ENCODE measurements at regions not wholly inside any gene's neighbourhood (a gene's known extent, or its start where the extent isn't known, plus 50 kb on each side); places are given as distances from the start of the nearest gene placed in this dataset.

DNA sequence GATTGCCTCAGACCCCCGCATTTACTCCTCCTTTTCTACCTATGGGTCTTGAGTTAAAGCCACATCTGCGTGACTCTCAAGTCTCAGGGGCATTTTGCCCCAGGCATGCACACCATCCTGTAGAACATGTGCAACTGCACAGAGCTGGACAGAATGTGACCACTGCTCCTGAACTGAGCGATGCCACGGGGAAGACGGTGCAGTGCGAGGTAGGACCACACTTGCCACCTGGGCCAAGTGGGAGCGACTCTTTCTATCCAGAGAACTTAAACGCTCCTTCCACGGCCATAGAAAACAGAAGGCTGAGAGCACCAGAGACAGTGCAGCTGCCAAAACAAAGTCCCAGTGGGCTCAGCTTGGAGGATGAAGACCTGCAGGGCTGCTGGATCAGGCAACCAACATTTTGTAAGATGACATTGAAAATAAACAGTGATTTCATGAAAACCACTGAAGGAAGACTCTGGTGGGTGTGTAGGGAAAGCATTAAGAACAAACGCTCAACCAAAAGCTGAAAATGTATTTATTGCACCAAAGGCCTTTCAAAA, 149.0 kb upstream of the HDAC4 start:
- H4K20me1 ChIP-seq (ENCODE audit: control insufficient read depth, insufficient read depth) = no peaks in the 10 kb centered on the region
- no peak overlapping the region for H3K4me2 ChIP-seq (ENCODE audit: control insufficient read depth, insufficient read depth)
- ChIA-PET POLR2A (no interaction called here), CTCF (no interaction called here), RAD21 (ENCODE audit: unreplicated experiment) (no interaction called here), SMC1A (ENCODE audit: uncharacterized antibody, unreplicated experiment) (no interaction called here)
- FAIRE-seq = no peak
- no peaks in the 10 kb centered on the region for H3K36me3 ChIP-seq (ENCODE audit: control insufficient read depth in 2 of 2, insufficient read depth in 2 of 2, low read length in 1 of 2)
- 26% methylated on average over 10 of the region's 10 CpGs for WGBS (ENCODE audit: insufficient coverage, insufficient replicate concordance, low lambda C conversion rate, missing lambda C conversion rate)
- in situ Hi-C loops (cut with MboI) (no loop called here), intact Hi-C loops (cut with micrococcal nuclease; ENCODE audit: unreplicated experiment) (no loop called here)
- no peak overlapping the region for H3K4me3 ChIP-seq
- BruUV-seq (replicated peaks) = no TSS peak
- H3K27ac ChIP-seq (ENCODE audit: control insufficient read depth, insufficient read depth) = no peak overlapping the region
- H3K4me1 ChIP-seq (ENCODE audit: control insufficient read depth, insufficient read depth, low read length) = no peaks in the 10 kb centered on the region
- TF ChIP-seq ZNF592 (IDR thresholded peaks at IDR 0.05) = no peak
- TF ChIP-seq, protein P1, sequence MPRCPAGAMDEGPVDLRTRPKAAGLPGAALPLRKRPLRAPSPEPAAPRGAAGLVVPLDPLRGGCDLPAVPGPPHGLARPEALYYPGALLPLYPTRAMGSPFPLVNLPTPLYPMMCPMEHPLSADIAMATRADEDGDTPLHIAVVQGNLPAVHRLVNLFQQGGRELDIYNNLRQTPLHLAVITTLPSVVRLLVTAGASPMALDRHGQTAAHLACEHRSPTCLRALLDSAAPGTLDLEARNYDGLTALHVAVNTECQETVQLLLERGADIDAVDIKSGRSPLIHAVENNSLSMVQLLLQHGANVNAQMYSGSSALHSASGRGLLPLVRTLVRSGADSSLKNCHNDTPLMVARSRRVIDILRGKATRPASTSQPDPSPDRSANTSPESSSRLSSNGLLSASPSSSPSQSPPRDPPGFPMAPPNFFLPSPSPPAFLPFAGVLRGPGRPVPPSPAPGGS (IDR thresholded peaks at IDR 0.05; ENCODE audit: borderline replicate concordance, insufficient read depth, low read depth, low read length, poor library complexity, severe bottlenecking) = no peak
- no peak for TF ChIP-seq BHLHE40 (IDR thresholded peaks at IDR 0.05; ENCODE audit: borderline replicate concordance in 1 of 2, low read depth in 2 of 2, low read length in 1 of 2)
- no peak for TF ChIP-seq ZNF207 (IDR thresholded peaks at IDR 0.05; ENCODE audit: borderline replicate concordance)
- TF ChIP-seq MLLT1 (IDR thresholded peaks at IDR 0.05) = no peak
- no peak for TF ChIP-seq KLF5 (IDR thresholded peaks at IDR 0.05; ENCODE audit: partially characterized antibody)
- H3K79me2 ChIP-seq (ENCODE audit: control insufficient read depth, insufficient read depth, low read length) = no peaks in the 10 kb centered on the region
- ATAC-seq = no peak
- no peak overlapping the region for H2AFZ ChIP-seq (ENCODE audit: control insufficient read depth, low read depth, low read length)
- no peak for DNase-seq (ENCODE audit: low read depth, low spot score)
- H3K27me3 ChIP-seq (replicated peaks in 1 of 2; ENCODE audit: control insufficient read depth in 2 of 2, insufficient read depth in 2 of 2, low read length in 1 of 2) = no peaks in the 10 kb centered on the region; a peak in 3 of 4 replicates
- H3K9me3 ChIP-seq (replicated peaks; ENCODE audit: control insufficient read depth, insufficient read depth, low read length) = no peaks in the 10 kb centered on the region; the same call in 2 of the 3 replicates
- H3K9ac ChIP-seq (ENCODE audit: control insufficient read depth, insufficient read depth, low read length) = no peak overlapping the region

Measured in GM12878 (cell line).